ENCODE measurements at regions not wholly inside any gene's neighbourhood (a gene's known extent, or its start where the extent isn't known, plus 50 kb on each side); places are given as distances from the start of the nearest gene placed in this dataset.

DNA sequence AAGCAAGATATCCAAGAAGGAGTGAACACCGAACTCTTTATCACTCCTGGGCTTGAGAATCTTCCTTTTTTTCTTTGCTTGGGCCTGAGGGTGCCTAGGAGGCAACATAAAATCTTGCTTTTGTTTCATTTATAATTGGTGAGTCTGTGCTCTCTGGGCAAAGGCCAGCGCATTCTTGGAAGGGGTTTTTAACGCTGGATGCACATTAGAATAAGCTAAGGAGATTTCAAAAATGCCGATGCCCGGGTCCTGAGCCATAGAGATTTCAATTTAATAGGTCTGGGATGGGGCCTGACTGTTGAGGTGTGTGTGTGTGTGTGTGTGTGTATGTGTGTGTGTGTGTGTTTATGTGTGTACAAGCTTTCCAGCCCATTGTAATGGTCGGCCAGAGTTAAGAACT lies 62.0 kb upstream of the SORCS3 start:
- H4K20me1 ChIP-seq (ENCODE audit: insufficient read depth, low read length), result no peaks in the 10 kb centered on the region
- no peaks in the 10 kb centered on the region; the same call in 1 of the 2 replicates for H3K4me1 ChIP-seq (ENCODE audit: control insufficient read depth, insufficient read depth, low read length)
- no peak overlapping the region for H3K23ac ChIP-seq (ENCODE audit: low read depth, low read length)
- TF ChIP-seq, protein P1, sequence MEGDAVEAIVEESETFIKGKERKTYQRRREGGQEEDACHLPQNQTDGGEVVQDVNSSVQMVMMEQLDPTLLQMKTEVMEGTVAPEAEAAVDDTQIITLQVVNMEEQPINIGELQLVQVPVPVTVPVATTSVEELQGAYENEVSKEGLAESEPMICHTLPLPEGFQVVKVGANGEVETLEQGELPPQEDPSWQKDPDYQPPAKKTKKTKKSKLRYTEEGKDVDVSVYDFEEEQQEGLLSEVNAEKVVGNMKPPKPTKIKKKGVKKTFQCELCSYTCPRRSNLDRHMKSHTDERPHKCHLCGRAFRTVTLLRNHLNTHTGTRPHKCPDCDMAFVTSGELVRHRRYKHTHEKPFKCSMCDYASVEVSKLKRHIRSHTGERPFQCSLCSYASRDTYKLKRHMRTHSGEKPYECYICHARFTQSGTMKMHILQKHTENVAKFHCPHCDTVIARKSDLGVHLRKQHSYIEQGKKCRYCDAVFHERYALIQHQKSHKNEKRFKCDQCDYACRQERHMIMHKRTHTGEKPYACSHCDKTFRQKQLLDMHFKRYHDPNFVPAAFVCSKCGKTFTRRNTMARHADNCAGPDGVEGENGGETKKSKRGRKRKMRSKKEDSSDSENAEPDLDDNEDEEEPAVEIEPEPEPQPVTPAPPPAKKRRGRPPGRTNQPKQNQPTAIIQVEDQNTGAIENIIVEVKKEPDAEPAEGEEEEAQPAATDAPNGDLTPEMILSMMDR (conservative IDR thresholded peaks at IDR 0.05; ENCODE audit: low read depth, low read length), result no peak
- TF ChIP-seq CEBPB (IDR thresholded peaks at IDR 0.05; ENCODE audit: low read depth, low read length) (no peak), NFE2L2 (IDR thresholded peaks at IDR 0.05; ENCODE audit: low read depth, low read length) (no peak), CHD1 (IDR thresholded peaks at IDR 0.05; ENCODE audit: low read depth, low read length) (no peak), POLR2A (IDR thresholded peaks at IDR 0.05; ENCODE audit: low read depth, low read length) (no peak), RCOR1 (IDR thresholded peaks at IDR 0.05; ENCODE audit: insufficient replicate concordance, low read length) (no peak), MXI1 (IDR thresholded peaks at IDR 0.05; ENCODE audit: borderline replicate concordance, low read depth, low read length) (no peak), FOS (IDR thresholded peaks at IDR 0.05; ENCODE audit: low read depth, low read length) (no peak), RAD21 (IDR thresholded peaks at IDR 0.05; ENCODE audit: low read length) (no peak), RFX5 (IDR thresholded peaks at IDR 0.05; ENCODE audit: low read depth, low read length) (no peak), MAFK (IDR thresholded peaks at IDR 0.05; ENCODE audit: low read depth, low read length) (no peak), MAZ (IDR thresholded peaks at IDR 0.05; ENCODE audit: borderline replicate concordance, low read depth, low read length) (no peak), BHLHE40 (IDR thresholded peaks at IDR 0.05; ENCODE audit: low read depth, low read length) (no peak), SMC3 (IDR thresholded peaks at IDR 0.05; ENCODE audit: low read depth, low read length) (no peak)
- TF ChIP-seq, protein P2, sequence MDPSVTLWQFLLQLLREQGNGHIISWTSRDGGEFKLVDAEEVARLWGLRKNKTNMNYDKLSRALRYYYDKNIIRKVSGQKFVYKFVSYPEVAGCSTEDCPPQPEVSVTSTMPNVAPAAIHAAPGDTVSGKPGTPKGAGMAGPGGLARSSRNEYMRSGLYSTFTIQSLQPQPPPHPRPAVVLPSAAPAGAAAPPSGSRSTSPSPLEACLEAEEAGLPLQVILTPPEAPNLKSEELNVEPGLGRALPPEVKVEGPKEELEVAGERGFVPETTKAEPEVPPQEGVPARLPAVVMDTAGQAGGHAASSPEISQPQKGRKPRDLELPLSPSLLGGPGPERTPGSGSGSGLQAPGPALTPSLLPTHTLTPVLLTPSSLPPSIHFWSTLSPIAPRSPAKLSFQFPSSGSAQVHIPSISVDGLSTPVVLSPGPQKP (IDR thresholded peaks at IDR 0.05; ENCODE audit: borderline replicate concordance, low read depth, low read length), result no peak
- TF ChIP-seq, protein P3, sequence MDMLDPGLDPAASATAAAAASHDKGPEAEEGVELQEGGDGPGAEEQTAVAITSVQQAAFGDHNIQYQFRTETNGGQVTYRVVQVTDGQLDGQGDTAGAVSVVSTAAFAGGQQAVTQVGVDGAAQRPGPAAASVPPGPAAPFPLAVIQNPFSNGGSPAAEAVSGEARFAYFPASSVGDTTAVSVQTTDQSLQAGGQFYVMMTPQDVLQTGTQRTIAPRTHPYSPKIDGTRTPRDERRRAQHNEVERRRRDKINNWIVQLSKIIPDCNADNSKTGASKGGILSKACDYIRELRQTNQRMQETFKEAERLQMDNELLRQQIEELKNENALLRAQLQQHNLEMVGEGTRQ (IDR thresholded peaks at IDR 0.05; ENCODE audit: low read depth, low read length), result no peak
- H3K9me3 ChIP-seq (ENCODE audit: control insufficient read depth, insufficient read depth, low read length), result no peaks in the 10 kb centered on the region
- H2AK9ac ChIP-seq (replicated peaks; ENCODE audit: low read depth, low read length, poor library complexity), result no peak overlapping the region
- ATAC-seq (ENCODE audit: low read depth) (no peak), DNase-seq (no peak)
- no peak overlapping the region for H3K27ac ChIP-seq (ENCODE audit: insufficient read depth, low read length)
- no peak overlapping the region for H2BK120ac ChIP-seq (ENCODE audit: low read depth, low read length)
- H2BK5ac ChIP-seq (ENCODE audit: low read depth, low read length, poor library complexity, severe bottlenecking), result no peak overlapping the region
- H4K91ac ChIP-seq (ENCODE audit: insufficient read depth, low read depth, low read length), result no peak overlapping the region
- H3K9me1 ChIP-seq (ENCODE audit: insufficient read depth, low read length), result no peaks in the 10 kb centered on the region; the same call in 1 of the 2 replicates
- WGBS, 2 experiments (ENCODE audit: extremely low coverage in 2 of 2, insufficient read length in 1 of 2), result 20% methylated on average over 1 of the region's 6 CpGs; no CpG with 5 or more reads in 1 of the 2 experiments
- no peaks in the 10 kb centered on the region for H3K36me3 ChIP-seq (ENCODE audit: control insufficient read depth, insufficient read depth, low read length)
- POLR2A ChIA-PET (ENCODE audit: unreplicated experiment), result no interaction called here
- H3K4me3 ChIP-seq (ENCODE audit: insufficient read depth, low read depth, low read length), result no peak overlapping the region
- H2BK15ac ChIP-seq (ENCODE audit: low read depth, low read length), result no peak overlapping the region
- H3K79me1 ChIP-seq (ENCODE audit: low read depth in 1 of 2, low read length in 2 of 2), result no peaks in the 10 kb centered on the region
- no peaks in the 10 kb centered on the region; the same call in none of the 2 replicates for H3K27me3 ChIP-seq (ENCODE audit: control insufficient read depth, insufficient read depth, low read length)
- CTCF ChIA-PET, result no interaction called here
- H3K9ac ChIP-seq (ENCODE audit: low read depth, low read length), result no peak overlapping the region
- no peak overlapping the region for H3K4me2 ChIP-seq (ENCODE audit: low read depth, low read length)
- no peak overlapping the region for H2AK5ac ChIP-seq (ENCODE audit: low read depth, low read length)
- intact Hi-C loops (cut with micrococcal nuclease), result loop anchor here (10.0 kb wide), 1 partner anchor 174 kb away; no protein-coding TSS in a partner anchor
- dilution Hi-C loops (cut with HindIII; ENCODE audit: low sequenced_read_pairs, unreplicated experiment), result no loop called here
- H3K56ac ChIP-seq (ENCODE audit: extremely low read depth, insufficient read depth, low read length), result no peak overlapping the region
- no peak overlapping the region for H2AFZ ChIP-seq (replicated peaks; ENCODE audit: low read length, poor library complexity)
- no peak overlapping the region for H3K14ac ChIP-seq (replicated peaks; ENCODE audit: low read depth, low read length)
- H3K4ac ChIP-seq (ENCODE audit: low read depth, low read length), result no peak overlapping the region
- H4K8ac ChIP-seq (ENCODE audit: low read depth in 2 of 2, low read length in 2 of 2), result no peak overlapping the region
- no TSS peak for BruUV-seq (replicated peaks)
- no peak overlapping the region for H3K18ac ChIP-seq (ENCODE audit: low read depth, low read length)
- no peak overlapping the region for H2BK20ac ChIP-seq (ENCODE audit: low read depth, low read length)
- in situ Hi-C loops (cut with MboI; ENCODE audit: low sequenced_read_pairs), result no loop called here
- no peak overlapping the region for H4K5ac ChIP-seq (ENCODE audit: low read depth, low read length)
